H9 (cell line): ENCODE measurements at regions not wholly inside any gene's neighbourhood (a gene's known extent, or its start where the extent isn't known, plus 50 kb on each side); places are given as distances from the start of the nearest gene placed in this dataset.

Source experiments
- DNase-seq: peaks from one replicate; pipeline ENCODE4 v3.0.0-alpha.2; 2017
- H2AFZ ChIP-seq: one replicate; pipeline ENCODE4 v1.6.1; 2013; ENCODE audit warnings: mild to moderate bottlenecking, low read length, control low read depth, moderate library complexity
- H2AK5ac ChIP-seq: 2 replicates; pipeline ENCODE4 v1.6.1; 2013; ENCODE audit warnings: low read length, control low read depth, mixed read lengths; ENCODE audit not compliant: insufficient read length
- H2BK120ac ChIP-seq: one replicate; pipeline ENCODE4 v1.6.1; 2013; ENCODE audit warnings: low read depth, mild to moderate bottlenecking, low read length, control low read depth, inconsistent platforms; ENCODE audit not compliant: poor library complexity, severe bottlenecking
- H2BK12ac ChIP-seq: 2 replicates; pipeline ENCODE4 v1.6.1; 2013; ENCODE audit warnings: low read length, control low read depth, mixed read lengths, low read depth; ENCODE audit not compliant: insufficient read length
- H2BK15ac ChIP-seq: 2 replicates; pipeline ENCODE4 v1.6.1; 2013; ENCODE audit warnings: low read depth, low read length, control low read depth
- H2BK20ac ChIP-seq: one replicate; pipeline ENCODE4 v1.6.1; 2013; ENCODE audit warnings: low read depth, mild to moderate bottlenecking, low read length, control low read depth, inconsistent platforms; ENCODE audit not compliant: poor library complexity, severe bottlenecking
- H2BK5ac ChIP-seq: 2 replicates; pipeline ENCODE4 v1.6.1; 2013; ENCODE audit warnings: low read length, control low read depth, mixed read lengths; ENCODE audit not compliant: insufficient read length
- H3K14ac ChIP-seq: 2 replicates; pipeline ENCODE4 v1.6.1; 2013; ENCODE audit warnings: low read length, control low read depth; ENCODE audit not compliant: insufficient read depth
- H3K18ac ChIP-seq: 2 replicates; pipeline ENCODE4 v1.6.1; 2013; ENCODE audit warnings: low read depth, mild to moderate bottlenecking, mixed read lengths, low read length, control low read depth; ENCODE audit not compliant: insufficient read length
- H3K23ac ChIP-seq: 2 replicates; pipeline ENCODE4 v1.6.1; 2013; ENCODE audit warnings: low read length, control low read depth, mixed read lengths, low read depth; ENCODE audit not compliant: insufficient read length
- H3K23me2 ChIP-seq: 2 replicates; pipeline ENCODE4 v1.6.1; 2013; ENCODE audit warnings: low read depth, mild to moderate bottlenecking, mixed read lengths, low read length, control low read depth; ENCODE audit not compliant: insufficient read length, poor library complexity, severe bottlenecking
- H3K27ac ChIP-seq: 2 replicates; pipeline ENCODE4 v1.5.1; 2013; ENCODE audit warnings: low read length, control low read depth, mixed read lengths, low read depth; ENCODE audit not compliant: insufficient read length
- H3K27me3 ChIP-seq: 2 replicates; pipeline ENCODE4 v1.6.1; 2013; ENCODE audit warnings: low read length, control low read depth, inconsistent platforms; ENCODE audit not compliant: insufficient read depth
- H3K4ac ChIP-seq: 2 replicates; pipeline ENCODE4 v1.6.1; 2013; ENCODE audit warnings: low read depth, mild to moderate bottlenecking, control low read depth, inconsistent platforms, low read length, moderate library complexity
- H3K4me1 ChIP-seq: 2 replicates; pipeline ENCODE4 v1.6.1; 2013; ENCODE audit warnings: low read length, control low read depth, inconsistent platforms; ENCODE audit not compliant: insufficient read depth
- H3K4me2 ChIP-seq: 2 replicates; pipeline ENCODE4 v1.6.1; 2013; ENCODE audit warnings: low read length, control low read depth, mixed read lengths; ENCODE audit not compliant: insufficient read length, insufficient read depth
- H3K56ac ChIP-seq: 2 replicates; pipeline ENCODE4 v1.6.1; 2013; ENCODE audit warnings: low read depth, mild to moderate bottlenecking, mixed read lengths, low read length, control low read depth; ENCODE audit not compliant: insufficient read length
- H3K79me1 ChIP-seq: 2 replicates; pipeline ENCODE4 v1.6.1; 2013; ENCODE audit warnings: low read depth, mild to moderate bottlenecking, moderate library complexity, low read length, control low read depth, inconsistent platforms; ENCODE audit not compliant: insufficient read depth, poor library complexity, severe bottlenecking
- H3K79me2 ChIP-seq: 2 replicates; pipeline ENCODE4 v1.6.1; 2013; ENCODE audit warnings: low read length, control low read depth, inconsistent platforms; ENCODE audit not compliant: insufficient read depth
- H3K9ac ChIP-seq: 2 replicates; pipeline ENCODE4 v1.6.1; 2013; ENCODE audit warnings: low read length, control low read depth, mixed read lengths; ENCODE audit not compliant: insufficient read length; ENCODE audit errors: extremely low read depth
- H3K9me3 ChIP-seq: one replicate; pipeline ENCODE4 v1.6.1; 2013; ENCODE audit warnings: low read depth, low read length, inconsistent platforms; ENCODE audit not compliant: control insufficient read depth
- H3T11ph ChIP-seq: one replicate; pipeline ENCODE4 v1.6.1; 2013; ENCODE audit warnings: mild to moderate bottlenecking, low read length, control low read depth, inconsistent platforms
- H4K20me1 ChIP-seq: one replicate; pipeline ENCODE4 v1.6.1; 2013; ENCODE audit not compliant: control insufficient read depth, insufficient read length, insufficient read depth
- H4K5ac ChIP-seq: 2 replicates; pipeline ENCODE4 v1.6.1; 2013; ENCODE audit warnings: low read depth, mild to moderate bottlenecking, mixed read lengths, low read length, control low read depth; ENCODE audit not compliant: insufficient read length
- H4K8ac ChIP-seq: replicated peaks from 2 replicates; pipeline ENCODE4 v1.6.1; 2013; ENCODE audit warnings: low read length, control low read depth, mixed read lengths, low read depth; ENCODE audit not compliant: insufficient read length
- H4K91ac ChIP-seq: 2 replicates; pipeline ENCODE4 v1.6.1; 2013; ENCODE audit warnings: low read depth, mild to moderate bottlenecking, moderate library complexity, mixed read lengths, low read length, control low read depth; ENCODE audit not compliant: insufficient read length
- H3K27ac Mint-ChIP-seq, 3 experiments: 2 replicates in 2 of 3; 3 replicates in 1 of 3; pipeline ENCODE4 v1.8.0; 2020 to 2021; ENCODE audit warnings: mixed read lengths in 3 of 3, mild to moderate bottlenecking in 1 of 3, moderate library complexity in 1 of 3
- H3K27me3 Mint-ChIP-seq: 2 replicates; pipeline ENCODE4 v1.8.0; 2021; ENCODE audit warnings: low read depth, mild to moderate bottlenecking, moderate library complexity, mixed read lengths
- H3K36me3 Mint-ChIP-seq, 3 experiments: 2 replicates in 2 of 3; 3 replicates in 1 of 3; pipeline ENCODE4 v1.8.0; 2020 to 2021; ENCODE audit warnings: low read depth in 3 of 3, mixed read lengths in 3 of 3; ENCODE audit not compliant: insufficient read depth in 1 of 3
- H3K4me1 Mint-ChIP-seq, 2 experiments: 2 replicates each; pipeline ENCODE4 v1.8.0; 2020; ENCODE audit warnings: mixed read lengths in 2 of 2
- H3K4me3 Mint-ChIP-seq, 2 experiments: 2 replicates in 1 of 2; 3 replicates in 1 of 2; pipeline ENCODE4 v1.8.0; 2020 to 2021; ENCODE audit warnings: mild to moderate bottlenecking in 2 of 2, mixed read lengths in 2 of 2, moderate library complexity in 1 of 2
- H3K9me3 Mint-ChIP-seq, 2 experiments: 2 replicates in 1 of 2; 3 replicates in 1 of 2; pipeline ENCODE4 v1.8.0; 2020; ENCODE audit warnings: mild to moderate bottlenecking in 2 of 2, mixed read lengths in 2 of 2, moderate library complexity in 1 of 2
- CTCF ChIP-seq: fragments of 200-600 bp; sonication (generic); conservative IDR thresholded peaks from 3 replicates; pipeline ENCODE4 v1.8.0; 2021; ENCODE audit warnings: antibody characterized with exemption, mild to moderate bottlenecking
- WGBS: extraction: QIAGEN DNeasy Blood & Tissue Kit; methylation state at CpG from one replicate; pipeline ENCODE4 v1.1.7; 2013; ENCODE audit warnings: missing lambda C conversion rate, low lambda C conversion rate, mixed read lengths; ENCODE audit not compliant: insufficient read length; ENCODE audit errors: extremely low coverage; 5-methylcytosine and 5-hydroxymethylcytosine counted together

- H3K27me3 ChIP-seq = no peaks in the 10 kb centered on the region
- H2BK20ac ChIP-seq = no peak overlapping the region
- no peak overlapping the region for H3K9ac ChIP-seq
- H4K8ac ChIP-seq = no peak overlapping the region
- H3K23ac ChIP-seq = no peak overlapping the region
- no peak overlapping the region for H3K56ac ChIP-seq
- H4K91ac ChIP-seq = no peak overlapping the region
- Mint-ChIP-seq H3K9me3 (peaks cover 17 to 20% of the 10 kb centered on the region in 2 experiments), H3K27ac (no peak overlapping the region), H3K27me3 (no peaks in the 10 kb centered on the region), H3K4me3 (no peak overlapping the region), H3K36me3 (peaks cover 0 to 21% (median 3%) of the 10 kb centered on the region in 3 experiments; a peak in 4 of 7 replicates), H3K4me1 (peaks cover 7 to 20% of the 10 kb centered on the region in 2 experiments)
- no peaks in the 10 kb centered on the region for H4K20me1 ChIP-seq
- no CpG with 5 or more reads among the region's 6 CpGs for WGBS
- H2BK5ac ChIP-seq = no peak overlapping the region
- no peak overlapping the region for H3K14ac ChIP-seq
- H3K23me2 ChIP-seq = no peaks in the 10 kb centered on the region
- H3K79me2 ChIP-seq = no peaks in the 10 kb centered on the region
- no peak overlapping the region for H3K4me2 ChIP-seq
- no peak overlapping the region for H3K18ac ChIP-seq
- H3K27ac ChIP-seq = no peak overlapping the region
- H4K5ac ChIP-seq = no peak overlapping the region
- H2AK5ac ChIP-seq = no peak overlapping the region
- H3K4ac ChIP-seq = no peak overlapping the region
- H2AFZ ChIP-seq = no peak overlapping the region
- no peak overlapping the region for H2BK15ac ChIP-seq
- no peaks in the 10 kb centered on the region for H3K9me3 ChIP-seq
- H3T11ph ChIP-seq = no peak overlapping the region
- H2BK12ac ChIP-seq = no peak overlapping the region
- DNase-seq = no peak
- no peaks in the 10 kb centered on the region for H3K79me1 ChIP-seq
- H3K4me1 ChIP-seq = no peaks in the 10 kb centered on the region
- TF ChIP-seq CTCF = no peak
- no peak overlapping the region for H2BK120ac ChIP-seq
Measured at GRCh38 chr13:61247149-61247936, 168.3 kb downstream of the PCDH20 start.
